ENCODE measurements at regions not wholly inside any gene's neighbourhood (a gene's known extent, or its start where the extent isn't known, plus 50 kb on each side); places are given as distances from the start of the nearest gene placed in this dataset.

GRCh38 chr6:169339025-169339424, 85.4 kb upstream of the THBS2 start:
- DNase-seq = no peak

DNA sequence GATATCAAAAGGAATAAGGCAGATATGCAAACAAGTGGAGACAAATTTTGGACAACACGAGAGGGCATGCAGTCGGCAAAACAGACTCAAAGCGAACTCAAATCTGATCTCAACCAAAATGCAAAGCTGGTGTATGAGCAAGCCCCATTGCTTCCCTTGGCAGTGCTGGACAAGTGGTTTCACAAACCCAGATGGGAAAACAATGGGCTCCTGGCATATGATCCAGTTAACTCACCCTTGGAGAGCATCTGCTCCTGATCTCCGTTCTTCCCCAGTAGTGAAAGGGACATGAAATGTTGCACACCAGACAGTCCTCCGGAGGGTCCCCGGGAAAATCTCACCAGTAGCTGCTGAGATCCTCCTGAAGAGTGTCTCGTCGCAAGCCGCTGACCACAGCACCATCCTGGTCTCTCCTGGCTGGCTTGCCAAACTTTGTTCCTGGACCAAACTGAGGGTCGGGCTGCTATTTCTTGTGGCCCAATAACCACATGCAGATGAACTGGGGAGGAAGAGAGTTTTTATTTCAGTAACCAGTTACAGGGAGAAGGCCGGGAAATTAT, 84.3 kb upstream of the THBS2 start:
- no peak for DNase-seq

DNA sequence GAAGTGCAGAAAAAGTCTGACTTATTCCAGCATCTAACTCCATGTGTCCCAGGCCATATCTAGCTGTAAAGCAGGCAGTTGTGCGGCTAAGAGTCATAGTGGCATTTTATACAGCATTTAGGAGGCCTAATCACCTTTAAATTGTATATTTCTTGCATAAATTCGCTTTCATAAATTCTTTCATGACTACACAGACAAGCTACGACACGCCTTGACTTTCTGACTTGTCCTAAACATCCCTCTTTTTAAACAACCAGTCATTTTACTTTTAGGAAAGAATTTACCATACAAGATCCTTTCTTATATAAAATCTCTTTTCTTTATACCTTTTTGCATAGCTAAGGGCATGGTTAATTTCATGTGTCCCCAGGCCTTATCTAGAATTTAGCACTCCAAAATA, 81.7 kb upstream of the THBS2 start:
- DNase-seq = no peak

- no peak for DNase-seq
Observed at GRCh38 chr6:169332250-169332649, 78.6 kb upstream of the THBS2 start.

GRCh38 chr6:169328112-169328801, 74.6 kb upstream of the THBS2 start:
- no peak for DNase-seq

DNA sequence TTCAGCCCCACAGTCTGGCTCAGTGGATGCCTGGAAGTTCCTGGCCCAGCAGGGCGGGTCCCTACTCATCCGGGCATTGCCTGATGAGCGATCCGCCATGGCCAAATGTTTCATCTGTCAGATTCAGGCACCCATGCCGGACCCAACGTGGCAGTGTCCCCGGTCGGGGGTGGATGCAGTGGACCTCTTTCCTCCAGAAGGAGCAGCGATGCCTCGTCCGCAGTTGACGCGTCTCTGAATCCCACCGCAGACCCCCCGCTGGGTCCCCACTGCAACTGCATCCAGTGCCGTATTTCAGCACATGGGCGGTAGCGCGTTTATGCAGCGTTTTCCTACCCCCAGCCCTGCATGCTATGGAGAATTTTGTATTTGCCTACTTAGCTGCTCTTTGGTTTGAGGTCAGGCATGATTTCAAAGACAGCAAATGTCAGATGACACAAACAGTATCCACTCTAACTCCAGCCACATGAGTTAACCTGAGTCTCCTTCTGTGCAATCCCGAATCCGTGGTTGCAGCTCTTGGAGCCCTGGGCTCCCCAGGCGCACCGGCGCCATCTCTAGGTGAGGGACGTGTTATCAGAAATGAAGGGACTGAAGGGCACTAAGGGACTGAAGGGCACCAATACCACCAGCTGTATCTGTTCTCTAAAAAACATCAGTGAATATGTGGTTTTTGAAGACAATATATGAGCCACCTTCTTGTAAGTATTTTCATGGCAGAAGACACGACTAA, 72.6 kb upstream of the THBS2 start:
- no peak for DNase-seq

- DNase-seq = no peak
Observed at GRCh38 chr6:169324656-169325459, 71.2 kb upstream of the THBS2 start.

DNA sequence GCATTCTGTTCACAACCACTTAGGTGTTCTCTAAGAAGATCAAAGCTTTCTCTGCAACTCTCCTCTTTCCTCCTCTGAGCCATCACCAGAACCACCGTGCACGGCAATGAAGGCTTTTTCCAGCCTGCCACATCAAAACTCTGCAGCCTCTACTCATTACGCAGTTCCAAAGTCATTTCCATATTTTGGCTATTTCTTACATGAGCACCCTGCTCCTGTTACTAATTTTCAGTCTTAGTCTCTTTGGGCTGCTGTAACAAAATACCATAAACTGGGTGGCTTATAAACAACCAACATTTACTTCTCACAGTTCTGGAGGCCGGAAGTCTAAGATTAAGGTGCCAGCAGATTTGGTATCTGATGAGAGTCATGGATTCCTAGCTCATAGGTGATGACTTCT, 70.4 kb upstream of the THBS2 start:
- no peak for DNase-seq

- DNase-seq = no peak
Observed at GRCh38 chr6:169323221-169323620, 69.6 kb upstream of the THBS2 start.

DNA sequence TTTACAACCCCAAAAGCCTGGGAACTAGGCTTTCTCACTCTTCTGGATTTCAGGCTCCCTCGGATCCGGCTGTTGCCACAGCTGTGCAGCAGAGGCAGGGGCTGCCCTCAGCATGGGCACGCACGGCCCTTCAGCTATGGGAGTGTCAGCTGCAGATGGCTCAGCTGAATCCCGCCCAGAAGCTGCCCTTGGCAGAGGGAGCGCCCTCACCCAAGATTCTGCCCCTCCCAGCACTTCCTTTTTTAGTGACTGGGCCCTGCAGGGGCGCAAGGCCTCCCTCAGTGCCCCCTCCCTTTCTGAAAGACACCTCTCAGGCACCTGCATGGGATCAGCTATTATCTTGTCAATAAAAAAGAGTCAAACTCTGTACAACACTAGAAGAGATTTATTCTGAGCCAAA, 67.9 kb upstream of the THBS2 start:
- DNase-seq = no peak

DNA sequence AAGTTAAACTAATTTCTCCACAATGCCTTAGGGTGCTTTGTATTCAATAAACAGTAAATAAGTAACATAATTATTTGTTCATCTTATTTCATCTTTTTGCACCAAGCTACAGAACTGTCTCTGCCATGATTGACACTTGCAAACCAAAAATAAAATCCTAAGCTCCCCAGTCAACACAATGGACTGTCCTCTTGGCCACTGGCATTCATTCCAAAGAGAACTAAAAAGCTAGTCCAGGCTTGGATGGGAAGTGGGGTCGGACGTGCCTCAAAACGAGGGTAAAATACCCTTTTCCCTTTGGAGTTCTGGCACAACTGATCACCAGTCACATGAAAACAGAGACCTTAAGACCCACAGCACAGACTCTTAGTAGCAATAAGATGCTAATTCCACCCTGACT, 66.4 kb upstream of the THBS2 start:
- no peak for DNase-seq

- no peak for DNase-seq
Observed at GRCh38 chr6:169317441-169318202, 64.0 kb upstream of the THBS2 start.

GRCh38 chr6:169316651-169317050, 63.0 kb upstream of the THBS2 start:
- DNase-seq = no peak

DNA sequence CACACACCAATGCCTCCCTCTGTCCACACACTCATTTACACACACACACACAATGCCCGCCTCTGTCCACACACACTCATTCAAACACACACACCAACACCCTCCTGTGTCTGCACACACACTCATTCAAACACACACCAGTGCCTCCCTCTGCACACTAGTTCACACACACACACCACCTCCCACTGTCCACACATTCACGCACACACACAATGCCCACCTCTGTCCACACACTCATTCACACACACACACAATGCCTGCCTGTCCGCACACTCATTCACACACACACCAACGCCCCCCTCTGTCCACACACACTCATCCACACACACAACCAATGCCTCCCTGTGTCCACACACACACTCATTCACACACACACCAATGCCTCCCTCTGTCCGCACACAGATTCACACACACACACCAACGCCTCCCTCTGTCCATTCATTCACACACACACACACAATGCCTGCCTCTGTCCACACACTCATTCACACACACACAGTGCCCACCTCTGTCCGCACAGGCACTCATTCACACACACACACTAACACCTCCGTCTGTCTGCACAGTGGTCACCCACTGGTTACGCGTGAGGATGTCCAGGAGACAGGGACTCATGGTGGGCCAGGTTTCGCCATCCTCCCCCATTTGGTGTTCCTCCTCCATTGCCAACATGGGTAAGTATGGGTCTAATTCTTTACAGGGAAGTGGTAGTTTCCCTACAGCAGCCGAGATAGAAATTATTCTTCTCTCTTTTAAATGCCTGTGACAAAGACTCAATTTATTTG, 62.4 kb upstream of the THBS2 start:
- DNase-seq = no peak

- DNase-seq = no peak
Observed at GRCh38 chr6:169313347-169314010, 59.8 kb upstream of the THBS2 start.

GRCh38 chr6:169312658-169313346, 59.2 kb upstream of the THBS2 start:
- no peak for DNase-seq

DNA sequence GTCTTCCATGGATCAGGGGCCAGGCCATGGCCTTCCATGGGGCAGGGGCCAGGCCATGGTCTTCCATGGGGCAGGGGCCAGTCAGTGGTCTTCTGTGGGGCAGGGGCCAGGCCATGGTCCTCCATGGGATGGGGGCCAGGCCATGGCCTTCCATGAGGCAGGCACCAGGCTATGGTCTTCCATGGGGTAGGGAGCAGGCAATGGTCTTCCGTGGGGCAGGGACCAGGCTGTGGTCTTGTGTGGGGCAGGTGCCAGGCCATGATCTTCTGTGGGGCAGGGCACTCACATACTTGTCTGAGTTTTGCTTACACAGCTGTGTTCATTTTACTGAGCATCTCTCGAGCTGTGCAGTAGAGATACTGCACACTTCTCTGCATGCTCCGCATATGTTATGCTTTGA, 57.3 kb upstream of the THBS2 start:
- DNase-seq = no peak
